A673 (cell line): ENCODE measurements at regions not wholly inside any gene's neighbourhood (a gene's known extent, or its start where the extent isn't known, plus 50 kb on each side); places are given as distances from the start of the nearest gene placed in this dataset.

Source experiments
- BruUV-seq: library from RNA; stranded (reverse); fragments of 400-500 nt; replicated peaks from 2 replicates; lab custom pipeline; 2021; lab: Mats Ljungman, UMichigan
- CTCF ChIA-PET: fragments of 300-600 bp; sonication (Branson Sonifier 250); formaldehyde crosslinking; loops from one replicate; lab custom pipeline; 2022; ENCODE audit warnings: antibody characterized with exemption; lab: Charles Lee
- POLR2A ChIA-PET: fragments of 300-600 bp; sonication (Branson Sonifier 250); formaldehyde crosslinking; loops from one replicate; lab custom pipeline; 2022; ENCODE audit warnings: antibody characterized with exemption; ENCODE audit not compliant: low non-redundant PET; lab: Charles Lee
- DNase-seq: peaks from one replicate; pipeline ENCODE4 v3.0.0-alpha.2; 2015; ENCODE audit warnings: low spot score
- H3K27ac ChIP-seq: fragments of 200-600 bp; sonication (generic); 2 replicates; pipeline ENCODE4 v1.5.1; 2016; ENCODE audit warnings: mixed run types, low read depth, mild to moderate bottlenecking, mixed read lengths, antibody characterized with exemption, low read length; ENCODE audit not compliant: poor library complexity, severe bottlenecking
- H3K27me3 ChIP-seq: fragments of 200-600 bp; sonication (generic); replicated peaks from 2 replicates; pipeline ENCODE4 v1.6.1; 2017; ENCODE audit warnings: mixed run types, low read depth, mild to moderate bottlenecking, mixed read lengths, antibody characterized with exemption, low read length; ENCODE audit not compliant: insufficient read depth, poor library complexity
- H3K36me3 ChIP-seq: fragments of 200-600 bp; sonication (generic); 2 replicates; pipeline ENCODE4 v1.6.1; 2016; ENCODE audit warnings: mixed run types, mild to moderate bottlenecking, mixed read lengths, antibody characterized with exemption, low read length; ENCODE audit not compliant: insufficient read depth, poor library complexity, severe bottlenecking
- H3K4me1 ChIP-seq: fragments of 200-600 bp; sonication (generic); 2 replicates; pipeline ENCODE4 v1.6.1; 2017; ENCODE audit warnings: mixed run types, mild to moderate bottlenecking, mixed read lengths, antibody characterized with exemption, low read length; ENCODE audit not compliant: insufficient read depth, poor library complexity, severe bottlenecking
- H3K4me3 ChIP-seq: fragments of 200-600 bp; sonication (generic); 2 replicates; pipeline ENCODE4 v1.5.1; 2016; ENCODE audit warnings: low read depth, mixed run types, mild to moderate bottlenecking, mixed read lengths, low read length; ENCODE audit not compliant: poor library complexity, severe bottlenecking
- H3K9me3 ChIP-seq: fragments of 200-600 bp; sonication (generic); 2 replicates; pipeline ENCODE4 v1.6.1; 2016; ENCODE audit warnings: mixed run types, low read depth, mild to moderate bottlenecking, mixed read lengths, antibody characterized with exemption, low read length; ENCODE audit not compliant: poor library complexity, severe bottlenecking
- EZH2 ChIP-seq: fragments of 200-600 bp; sonication (generic); IDR thresholded peaks from 2 replicates; pipeline ENCODE4 v1.6.1; 2017; ENCODE audit warnings: borderline replicate concordance, low read depth, mild to moderate bottlenecking, mixed read lengths, antibody characterized with exemption, low read length; ENCODE audit not compliant: poor library complexity, severe bottlenecking
- intact Hi-C: fragments of 100-400 bp; cut with micrococcal nuclease; formaldehyde crosslinking; loops from one replicate; pipeline ENCODE4 v1.10.0; 2022; ENCODE audit not compliant: unreplicated experiment
- TF ChIP-seq, protein P1 (sequence below): fragments of 300-800, 200-600 bp; sonication (generic); conservative IDR thresholded peaks from 2 replicates; pipeline ENCODE4 v1.5.1; 2017; ENCODE audit warnings: low read depth, mild to moderate bottlenecking, antibody characterized with exemption, low read length, moderate library complexity, mixed read lengths

DNA sequence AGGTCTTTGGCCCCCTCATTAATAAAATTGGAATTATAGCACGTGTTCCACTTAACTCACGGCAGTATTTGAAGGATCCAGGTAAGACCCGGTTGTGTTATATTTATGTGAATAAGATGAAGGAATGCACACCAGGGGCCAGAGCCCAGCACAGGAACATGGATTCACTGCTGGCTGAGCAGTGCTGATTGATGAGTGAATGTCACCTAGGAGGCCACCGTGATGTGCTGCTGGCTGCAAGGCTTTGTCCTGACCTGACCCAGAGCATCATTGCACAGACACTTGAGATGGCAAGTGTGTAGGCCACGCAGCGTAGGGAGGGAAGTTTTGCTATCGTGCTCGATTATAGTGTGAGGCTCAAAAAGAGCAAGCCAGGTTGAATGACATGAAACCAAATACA, 350.7 kb upstream of the MGMT start:
- H3K4me1 ChIP-seq = peaks cover 4% of the 10 kb centered on the region
- CTCF ChIA-PET = no interaction called here
- H3K27ac ChIP-seq = no peak overlapping the region
- POLR2A ChIA-PET = no interaction called here
- H3K4me3 ChIP-seq = no peak overlapping the region
- no peaks in the 10 kb centered on the region for H3K27me3 ChIP-seq
- no TSS peak for BruUV-seq
- TF ChIP-seq, protein P1, sequence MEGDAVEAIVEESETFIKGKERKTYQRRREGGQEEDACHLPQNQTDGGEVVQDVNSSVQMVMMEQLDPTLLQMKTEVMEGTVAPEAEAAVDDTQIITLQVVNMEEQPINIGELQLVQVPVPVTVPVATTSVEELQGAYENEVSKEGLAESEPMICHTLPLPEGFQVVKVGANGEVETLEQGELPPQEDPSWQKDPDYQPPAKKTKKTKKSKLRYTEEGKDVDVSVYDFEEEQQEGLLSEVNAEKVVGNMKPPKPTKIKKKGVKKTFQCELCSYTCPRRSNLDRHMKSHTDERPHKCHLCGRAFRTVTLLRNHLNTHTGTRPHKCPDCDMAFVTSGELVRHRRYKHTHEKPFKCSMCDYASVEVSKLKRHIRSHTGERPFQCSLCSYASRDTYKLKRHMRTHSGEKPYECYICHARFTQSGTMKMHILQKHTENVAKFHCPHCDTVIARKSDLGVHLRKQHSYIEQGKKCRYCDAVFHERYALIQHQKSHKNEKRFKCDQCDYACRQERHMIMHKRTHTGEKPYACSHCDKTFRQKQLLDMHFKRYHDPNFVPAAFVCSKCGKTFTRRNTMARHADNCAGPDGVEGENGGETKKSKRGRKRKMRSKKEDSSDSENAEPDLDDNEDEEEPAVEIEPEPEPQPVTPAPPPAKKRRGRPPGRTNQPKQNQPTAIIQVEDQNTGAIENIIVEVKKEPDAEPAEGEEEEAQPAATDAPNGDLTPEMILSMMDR = no peak
- no peak for TF ChIP-seq EZH2
- no peaks in the 10 kb centered on the region for H3K36me3 ChIP-seq
- no peaks in the 10 kb centered on the region for H3K9me3 ChIP-seq
- intact Hi-C loops = no loop called here
- DNase-seq = no peak

DNA sequence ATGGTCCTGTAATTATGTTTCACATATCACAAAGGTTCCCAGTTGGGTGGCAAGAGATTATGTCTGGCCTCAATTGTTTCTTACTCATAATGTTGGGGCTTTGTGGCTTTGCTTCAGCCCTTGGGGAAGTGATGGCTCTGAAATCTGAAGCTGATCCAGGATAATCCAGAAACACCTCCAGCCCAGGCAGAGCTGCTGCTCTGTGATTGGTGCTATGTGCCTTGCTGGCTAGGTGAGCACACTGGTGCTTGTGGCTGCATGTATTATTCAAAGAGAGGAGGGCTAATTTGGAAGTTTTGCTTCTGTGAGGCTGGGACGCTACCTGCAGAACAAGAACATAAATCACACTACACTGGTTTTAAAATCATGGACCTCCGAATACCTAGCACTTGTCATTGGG, 346.6 kb upstream of the MGMT start:
- BruUV-seq = no TSS peak

DNA sequence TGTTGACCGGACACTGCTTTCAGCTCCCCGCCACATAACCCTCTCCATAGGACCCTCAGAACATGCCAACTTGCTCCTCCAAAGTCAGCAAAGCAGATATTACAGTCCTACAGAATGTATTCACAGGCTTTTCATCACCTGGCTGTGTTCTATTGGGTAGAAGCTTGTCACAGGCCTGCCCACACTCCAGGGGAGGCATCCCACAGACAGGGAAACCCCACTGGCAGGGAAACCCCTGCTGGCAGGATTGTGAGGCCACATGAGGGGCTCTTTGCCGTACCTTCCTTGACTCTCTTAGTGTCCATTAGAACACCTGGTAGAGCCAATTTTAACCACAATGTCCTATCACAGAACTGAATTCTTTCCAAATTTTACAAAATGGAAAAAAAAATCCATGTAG, 344.2 kb upstream of the MGMT start:
- DNase-seq = peak; percentile 52
- Histone ChIP-seq H3K9me3 (no peaks in the 10 kb centered on the region), H3K4me3 (no peak overlapping the region), H3K36me3 (no peaks in the 10 kb centered on the region), H3K27me3 (no peaks in the 10 kb centered on the region), H3K4me1 (peaks cover 24% of the 10 kb centered on the region), H3K27ac (peak overlapping the region; percentile 46)
- intact Hi-C loops = no loop called here
- no TSS peak for BruUV-seq
- ChIA-PET POLR2A (no interaction called here), CTCF (no interaction called here)
- no peak for TF ChIP-seq EZH2
- TF ChIP-seq, protein P1 = no peak

More for the DNA sequence above, 346.6 kb upstream of the MGMT start:
- Histone ChIP-seq H3K9me3 (no peaks in the 10 kb centered on the region), H3K27me3 (no peaks in the 10 kb centered on the region), H3K4me3 (no peak overlapping the region), H3K36me3 (no peaks in the 10 kb centered on the region), H3K4me1 (peaks cover 24% of the 10 kb centered on the region), H3K27ac (no peak overlapping the region)
- TF ChIP-seq, protein P1 = no peak
- no peak for TF ChIP-seq EZH2
- ChIA-PET POLR2A (no interaction called here), CTCF (no interaction called here)
- no peak for DNase-seq
- intact Hi-C loops = no loop called here
